SH-SY5Y (cell line): ENCODE measurements at regions not wholly inside any gene's neighbourhood (a gene's known extent, or its start where the extent isn't known, plus 50 kb on each side); places are given as distances from the start of the nearest gene placed in this dataset.

Experiments used
- GATA2 ChIP-seq: IDR thresholded peaks from 2 replicates; pipeline ENCODE4 v1.6.1; 2011; ENCODE audit warnings: mild to moderate bottlenecking, low read depth, low read length
- GATA3 ChIP-seq: IDR thresholded peaks from 2 replicates; pipeline ENCODE4 v1.6.1; 2011; ENCODE audit warnings: low read depth, mild to moderate bottlenecking, low read length, moderate library complexity

DNA sequence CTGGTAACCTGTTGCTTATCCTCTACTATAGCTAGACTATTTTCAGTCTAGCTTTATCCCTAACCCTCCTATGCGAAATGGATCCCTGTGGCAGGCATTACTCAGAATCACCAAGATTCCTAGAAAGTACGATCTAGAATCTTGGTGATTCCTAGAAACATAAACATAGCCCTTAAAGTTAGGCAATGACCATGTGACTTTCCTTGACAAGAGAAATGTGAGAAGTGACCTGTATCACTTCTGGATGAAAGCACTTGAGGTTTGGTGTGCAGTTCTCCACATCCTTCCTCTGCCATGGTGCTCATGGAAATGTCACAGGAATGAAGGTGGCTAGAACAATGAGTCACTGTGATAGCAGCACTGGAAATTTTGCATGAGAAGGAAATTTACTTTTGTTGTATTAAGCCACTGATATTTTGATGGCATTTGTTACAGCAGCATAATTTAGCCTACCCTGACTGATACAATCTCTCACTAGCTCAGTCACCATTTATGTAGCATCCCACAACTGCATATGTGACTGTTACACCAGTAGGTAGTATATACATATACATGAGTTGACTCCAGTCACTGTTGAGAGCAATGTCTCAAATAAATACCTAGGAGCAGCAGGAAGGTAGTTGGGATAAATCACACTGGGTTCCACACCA is 68.3 kb upstream of the MAPRE2 start:
- TF ChIP-seq GATA3 (no peak), GATA2 (no peak)

DNA sequence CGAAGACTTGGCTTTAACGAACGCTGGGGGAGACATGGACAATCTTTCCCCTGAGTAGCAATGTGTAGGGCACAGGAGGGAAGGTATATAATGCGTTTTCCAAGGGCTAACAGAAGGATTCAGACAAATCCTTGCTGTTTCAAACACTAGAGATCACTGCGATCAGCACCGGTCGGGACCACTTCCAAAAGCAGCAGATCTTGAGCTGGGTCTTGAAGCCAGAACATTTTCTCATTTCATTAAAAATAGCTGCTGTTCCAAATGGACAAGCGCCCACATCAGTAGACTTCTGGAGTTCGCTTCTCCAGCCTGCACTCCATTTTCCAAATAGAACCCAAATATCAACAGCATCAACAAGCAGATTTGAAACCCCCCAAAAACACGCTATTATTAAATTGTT is 65.1 kb upstream of the MAPRE2 start:
- TF ChIP-seq GATA2 = no peak
- no peak for TF ChIP-seq GATA3

DNA sequence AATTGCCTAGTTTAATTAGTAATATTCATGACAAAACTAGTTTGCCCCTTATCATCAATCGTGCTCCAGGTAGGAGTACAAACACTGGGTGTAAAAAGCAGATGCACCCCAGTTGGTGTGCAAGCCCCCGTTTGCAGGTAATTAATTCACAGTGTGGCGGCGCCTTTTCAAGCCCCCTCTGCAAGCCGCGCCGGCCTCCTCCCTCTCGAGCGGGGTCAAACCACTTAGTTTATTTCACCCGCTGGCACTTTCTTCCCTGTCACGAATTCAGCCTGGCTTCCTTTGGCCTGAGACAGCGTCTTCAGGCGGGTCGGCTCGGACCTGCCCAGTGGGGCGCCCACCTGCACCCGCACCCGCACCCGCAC is 64.7 kb upstream of the MAPRE2 start:
- TF ChIP-seq GATA2 = no peak
- TF ChIP-seq GATA3 = no peak

DNA sequence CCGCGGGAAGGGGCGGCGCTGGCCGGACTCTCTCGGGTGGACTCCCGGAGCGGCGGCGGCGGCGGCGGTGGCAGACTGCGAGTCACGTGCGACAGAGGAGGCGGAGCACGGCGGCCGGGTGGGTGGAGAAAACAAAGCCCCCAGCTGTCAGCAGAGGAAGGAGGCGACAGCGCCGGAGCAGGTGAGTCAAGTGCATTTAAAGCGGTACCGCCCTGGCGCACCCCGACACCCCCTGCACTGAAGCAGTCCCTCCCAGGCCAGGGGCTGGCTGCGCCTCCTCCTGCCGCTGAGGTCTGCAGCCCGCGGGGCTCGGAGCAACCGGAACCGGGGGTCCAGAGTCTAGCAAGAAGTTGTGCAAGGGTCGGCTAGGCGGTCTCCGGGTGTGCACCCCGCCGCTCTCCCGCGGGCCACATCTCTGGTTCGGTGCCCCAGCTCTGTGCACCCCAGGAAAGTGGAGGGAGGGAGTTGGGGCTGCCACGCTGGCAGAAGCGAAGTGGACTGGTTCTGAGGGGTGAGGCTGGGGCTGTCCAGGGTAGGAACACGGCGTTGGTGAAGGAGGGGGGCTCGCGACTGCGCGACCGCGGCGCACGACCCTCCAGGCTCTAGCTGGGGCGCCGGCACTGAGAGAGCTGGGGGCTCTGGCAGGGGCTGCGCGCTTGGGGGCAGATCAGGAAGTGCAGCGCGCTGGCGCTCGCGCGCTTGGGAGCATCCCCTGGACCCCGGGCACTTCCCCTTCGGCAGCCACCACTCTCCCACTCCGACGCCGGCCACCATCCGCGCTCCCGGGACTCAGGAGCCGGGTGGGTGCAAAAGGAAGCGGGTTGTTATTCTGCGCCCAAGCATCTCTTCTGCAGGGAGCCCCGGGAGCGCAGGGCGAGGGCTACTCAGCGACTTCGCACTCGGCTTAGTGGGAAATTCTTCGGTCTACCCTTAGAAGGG is 64.0 kb upstream of the MAPRE2 start:
- TF ChIP-seq GATA2 = no peak
- TF ChIP-seq GATA3 = no peak

DNA sequence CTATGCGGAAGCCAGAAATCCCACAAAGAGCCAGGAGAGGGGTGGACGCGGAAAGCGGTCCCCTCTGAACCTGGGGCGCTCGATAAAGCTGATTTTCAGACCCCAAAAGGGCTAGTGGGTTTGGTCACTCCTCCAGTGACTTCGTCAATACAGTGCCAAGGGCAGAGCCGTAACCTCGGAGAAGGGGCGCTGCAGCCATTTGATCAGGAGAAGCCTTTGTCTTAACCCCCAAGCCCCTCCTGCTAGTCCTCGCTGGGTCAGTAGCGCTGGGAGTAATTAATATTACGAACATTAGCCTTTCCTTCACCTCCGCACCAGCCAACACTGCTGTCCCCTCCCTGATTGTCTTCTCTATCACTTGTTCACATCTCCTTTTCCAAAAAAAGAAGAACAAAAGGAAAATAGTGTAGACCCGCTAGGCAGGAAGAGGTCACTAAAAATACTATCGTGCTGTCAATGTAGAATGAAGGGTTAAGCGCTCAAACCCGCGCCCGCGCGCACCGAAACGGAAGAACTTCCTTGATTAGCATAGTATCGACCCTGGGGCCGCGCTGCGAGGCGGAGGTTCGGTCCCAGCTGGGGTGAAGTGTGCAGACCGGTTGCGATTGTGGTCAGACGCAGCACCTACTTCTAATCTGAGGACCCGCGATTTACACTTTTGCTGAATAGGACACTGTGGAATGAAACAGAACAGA is 63.2 kb upstream of the MAPRE2 start:
- no peak for TF ChIP-seq GATA3
- TF ChIP-seq GATA2 = 0 out of 2 replicates have a peak, but pooled peaks have one; percentile 9

DNA sequence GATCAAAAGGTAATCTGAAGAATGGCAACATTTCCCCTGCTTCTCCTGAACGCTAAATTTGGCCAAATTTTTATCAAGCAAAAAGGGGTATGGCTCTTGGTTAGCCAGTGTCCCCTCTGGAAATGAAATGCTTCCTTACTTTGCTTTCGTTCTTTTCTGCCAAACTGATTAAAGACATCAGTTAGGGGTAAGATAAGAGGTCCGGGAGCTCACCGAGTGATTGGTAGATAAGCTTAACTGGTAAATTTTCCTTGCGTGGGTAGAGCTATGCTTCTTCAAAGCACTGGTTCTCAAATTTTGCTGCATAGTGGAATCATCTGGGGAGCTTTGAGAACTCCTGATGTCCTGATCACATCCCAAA is 62.7 kb upstream of the MAPRE2 start:
- no peak for TF ChIP-seq GATA3
- no peak for TF ChIP-seq GATA2

DNA sequence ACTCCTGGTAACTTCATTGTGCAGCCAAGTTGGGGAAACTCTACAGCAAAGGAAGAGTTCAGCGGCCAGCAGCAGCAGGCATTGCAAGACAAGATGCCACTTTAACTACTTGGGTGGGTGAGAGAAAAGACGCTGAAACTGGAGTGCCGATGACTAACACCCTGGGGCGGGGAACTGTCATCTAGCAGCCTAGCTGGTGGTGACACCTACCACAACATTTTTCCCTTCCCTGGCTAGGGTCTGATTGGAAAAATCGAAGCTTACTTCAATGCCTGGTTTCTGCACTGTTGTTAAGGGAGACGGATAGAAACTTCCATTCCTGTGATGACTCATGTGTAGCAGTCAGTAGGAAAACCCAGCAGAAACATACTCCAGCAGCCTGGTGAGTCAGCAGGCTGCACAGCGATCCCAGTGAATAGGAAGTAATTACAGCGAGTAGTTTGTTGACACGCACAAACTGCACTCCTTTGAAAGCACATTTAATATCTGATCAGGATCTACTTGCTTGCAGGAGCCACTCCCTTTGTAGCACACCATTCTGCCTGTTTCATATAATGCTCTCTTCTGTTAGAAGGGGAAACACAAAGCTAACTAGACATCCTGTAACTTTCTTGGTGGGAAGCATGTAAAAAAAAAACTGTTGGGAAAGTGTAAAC is 62.1 kb upstream of the MAPRE2 start:
- TF ChIP-seq GATA2 (no peak), GATA3 (no peak)

DNA sequence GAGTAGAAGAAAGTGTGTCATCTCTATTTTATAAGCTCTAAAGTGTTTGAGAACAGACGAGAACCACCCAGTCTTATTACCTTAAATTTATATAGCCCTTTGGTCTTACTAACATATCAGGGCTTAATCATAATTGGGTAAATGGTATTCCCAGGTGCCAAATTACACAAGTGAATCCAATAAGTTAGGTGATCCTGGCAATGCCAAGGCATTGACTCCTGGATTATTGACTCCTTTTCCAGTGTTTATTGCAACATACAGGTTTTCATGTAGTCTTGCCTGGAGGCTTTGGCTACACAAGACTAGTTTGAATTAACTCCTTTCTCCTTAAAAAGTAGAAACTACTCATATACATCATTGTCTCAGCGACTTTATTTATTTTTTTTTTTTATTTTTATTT is 59.7 kb upstream of the MAPRE2 start:
- TF ChIP-seq GATA2 (no peak), GATA3 (no peak)

DNA sequence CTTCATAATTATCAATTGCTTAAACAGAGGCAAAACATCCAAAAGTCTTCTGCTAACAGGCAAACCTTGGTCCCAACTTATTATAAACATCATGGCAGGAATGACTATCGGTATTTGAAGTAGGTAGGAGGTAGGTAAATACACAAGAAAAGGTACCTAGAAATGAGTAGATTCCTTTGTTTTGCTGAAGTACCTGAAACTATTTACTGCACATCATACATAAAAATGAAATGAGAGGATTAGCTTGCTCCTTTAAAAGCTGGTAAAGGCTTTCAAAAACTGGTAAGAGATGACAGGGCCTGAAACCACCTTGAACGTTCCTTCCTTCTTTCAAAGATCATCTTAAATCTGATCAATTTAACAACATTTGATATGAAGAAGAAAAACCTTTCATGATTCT is 55.2 kb upstream of the MAPRE2 start:
- TF ChIP-seq GATA2 (no peak), GATA3 (no peak)

DNA sequence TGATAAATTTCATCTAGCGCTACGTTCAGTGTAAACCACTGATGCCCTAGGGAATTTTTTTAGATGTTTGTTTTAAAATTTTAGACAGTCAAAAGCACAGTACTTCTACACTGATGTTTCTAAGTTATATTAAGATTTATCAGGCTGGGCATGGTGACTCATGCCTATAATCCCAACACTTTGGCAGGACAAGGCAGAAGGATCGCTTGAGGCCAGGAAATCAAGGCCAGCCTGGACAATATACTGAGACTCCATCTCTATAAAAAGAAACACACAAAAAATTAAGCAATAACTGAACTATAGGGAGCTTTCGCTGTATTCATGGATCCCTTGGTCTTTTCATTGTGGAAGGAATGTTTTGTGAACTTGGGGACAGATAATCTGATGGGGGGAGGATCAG is 50.6 kb upstream of the MAPRE2 start:
- no peak for TF ChIP-seq GATA2

DNA sequence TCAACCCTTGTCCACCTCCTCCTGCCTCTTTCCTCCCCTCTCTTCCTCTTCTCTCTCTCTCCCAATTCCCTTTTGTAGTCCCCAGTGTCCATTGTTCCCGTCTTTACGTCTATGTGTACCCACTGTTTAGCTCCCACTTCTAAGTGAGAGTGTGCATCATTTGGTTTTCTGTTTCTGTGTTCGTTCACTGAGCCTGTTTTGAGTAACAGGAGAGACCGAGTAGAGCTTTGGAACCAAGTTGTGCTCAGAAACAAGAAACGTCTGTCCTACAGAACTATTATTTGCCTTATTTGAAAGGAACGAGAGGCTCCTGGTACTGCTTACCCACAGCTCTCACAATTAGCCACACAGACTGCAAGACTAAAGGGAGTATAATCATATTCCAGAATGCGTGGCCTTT is 50.1 kb upstream of the MAPRE2 start:
- TF ChIP-seq GATA3 = no peak
- TF ChIP-seq GATA2 = no peak
